ENCODE measurements at regions not wholly inside any gene's neighbourhood (a gene's known extent, or its start where the extent isn't known, plus 50 kb on each side); places are given as distances from the start of the nearest gene placed in this dataset.

DNA sequence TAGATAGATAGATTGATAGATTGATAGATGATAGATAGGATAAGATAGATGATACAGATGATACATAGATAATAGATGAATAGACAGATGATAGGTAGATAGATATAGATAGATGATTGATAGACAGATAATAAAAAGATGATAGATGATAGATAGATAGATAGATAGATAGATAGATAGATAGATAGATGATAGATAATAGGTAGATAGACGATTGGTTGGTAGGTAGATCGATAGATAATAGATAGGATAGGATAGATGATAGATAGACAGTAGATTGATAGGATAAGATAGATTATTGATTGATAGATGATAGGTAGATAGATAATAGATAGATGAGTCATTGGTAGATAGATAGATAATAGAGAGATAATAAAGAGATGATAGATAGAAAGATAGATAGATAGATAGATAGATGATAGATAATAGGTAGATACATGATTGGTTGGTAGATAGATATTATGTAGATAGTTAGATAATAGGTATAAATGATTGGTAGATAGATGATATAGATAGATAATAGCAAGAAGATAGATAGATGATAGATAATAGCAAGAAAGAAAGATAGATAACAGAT is 109.4 kb upstream of the C16orf82 start:
- Histone ChIP-seq H3K4me3 (no peak overlapping the region), H3K36me3 (no peaks in the 10 kb centered on the region), H3K9me3 (peaks cover 0 to 5% (median 0%) of the 10 kb centered on the region in 4 donors), H3K4me1 (no peaks in the 10 kb centered on the region), H3K27ac (no peak overlapping the region), H3K27me3 (no peaks in the 10 kb centered on the region)
- ATAC-seq (ENCODE audit: low FRiP score in 2 of 2) (no peak), DNase-seq (no peak)
- 78 to 98% methylated on average over 2 of the region's 2 CpGs for WGBS, 2 donors
- TF ChIP-seq EP300 (IDR thresholded peaks at IDR 0.05) (no peak), POLR2A (IDR thresholded peaks at IDR 0.05) (no peak), POLR2AphosphoS5 (IDR thresholded peaks at IDR 0.05) (no peak)
- TF ChIP-seq, protein P1, sequence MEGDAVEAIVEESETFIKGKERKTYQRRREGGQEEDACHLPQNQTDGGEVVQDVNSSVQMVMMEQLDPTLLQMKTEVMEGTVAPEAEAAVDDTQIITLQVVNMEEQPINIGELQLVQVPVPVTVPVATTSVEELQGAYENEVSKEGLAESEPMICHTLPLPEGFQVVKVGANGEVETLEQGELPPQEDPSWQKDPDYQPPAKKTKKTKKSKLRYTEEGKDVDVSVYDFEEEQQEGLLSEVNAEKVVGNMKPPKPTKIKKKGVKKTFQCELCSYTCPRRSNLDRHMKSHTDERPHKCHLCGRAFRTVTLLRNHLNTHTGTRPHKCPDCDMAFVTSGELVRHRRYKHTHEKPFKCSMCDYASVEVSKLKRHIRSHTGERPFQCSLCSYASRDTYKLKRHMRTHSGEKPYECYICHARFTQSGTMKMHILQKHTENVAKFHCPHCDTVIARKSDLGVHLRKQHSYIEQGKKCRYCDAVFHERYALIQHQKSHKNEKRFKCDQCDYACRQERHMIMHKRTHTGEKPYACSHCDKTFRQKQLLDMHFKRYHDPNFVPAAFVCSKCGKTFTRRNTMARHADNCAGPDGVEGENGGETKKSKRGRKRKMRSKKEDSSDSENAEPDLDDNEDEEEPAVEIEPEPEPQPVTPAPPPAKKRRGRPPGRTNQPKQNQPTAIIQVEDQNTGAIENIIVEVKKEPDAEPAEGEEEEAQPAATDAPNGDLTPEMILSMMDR (IDR thresholded peaks at IDR 0.05) = no peak

- Histone ChIP-seq H3K27me3 (no peaks in the 10 kb centered on the region), H3K4me1 (no peaks in the 10 kb centered on the region), H3K9me3 (peaks cover 0 to 5% (median 0%) of the 10 kb centered on the region in 4 donors), H3K27ac (no peak overlapping the region), H3K4me3 (no peak overlapping the region), H3K36me3 (no peaks in the 10 kb centered on the region)
- ATAC-seq (ENCODE audit: low FRiP score in 2 of 2) = no peak
- no peak for TF ChIP-seq POLR2A (IDR thresholded peaks at IDR 0.05)
- no peak for TF ChIP-seq EP300 (IDR thresholded peaks at IDR 0.05)
- TF ChIP-seq, protein P1 (IDR thresholded peaks at IDR 0.05) = no peak
- TF ChIP-seq POLR2AphosphoS5 (IDR thresholded peaks at IDR 0.05) = no peak
- 44 to 70% methylated on average over 5 of the region's 5 CpGs for WGBS, 2 donors
- DNase-seq = no peak
Measured at GRCh38 chr16:26959416-26960009, 107.2 kb upstream of the C16orf82 start.

DNA sequence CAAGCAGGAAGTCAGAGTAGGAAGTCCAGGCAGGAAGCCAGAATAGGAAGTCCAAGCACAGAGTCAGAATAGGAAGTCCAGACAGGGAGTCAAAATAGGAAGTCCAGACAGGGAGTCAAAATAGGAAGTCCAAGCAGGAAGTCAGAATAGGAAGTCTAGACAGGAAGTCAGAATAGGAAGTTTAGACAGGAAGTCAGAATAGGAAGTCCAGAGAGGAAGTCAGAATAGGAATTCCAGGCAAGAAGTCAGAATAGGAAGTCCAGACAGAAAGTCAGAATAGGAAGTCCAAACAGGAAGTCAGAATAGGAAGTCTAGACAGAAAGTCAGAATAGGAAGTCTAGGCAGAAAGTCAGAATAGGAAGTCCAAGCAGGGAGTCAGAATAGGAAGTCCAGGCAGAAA is 105.3 kb upstream of the C16orf82 start:
- DNase-seq (no peak), ATAC-seq (ENCODE audit: low FRiP score in 2 of 2) (no peak)
- Histone ChIP-seq H3K27ac (no peak overlapping the region), H3K36me3 (no peaks in the 10 kb centered on the region), H3K4me3 (no peak overlapping the region), H3K4me1 (no peaks in the 10 kb centered on the region), H3K9me3 (peaks cover 0 to 5% (median 0%) of the 10 kb centered on the region in 4 donors), H3K27me3 (no peaks in the 10 kb centered on the region)
- TF ChIP-seq POLR2A (IDR thresholded peaks at IDR 0.05) (no peak), POLR2AphosphoS5 (IDR thresholded peaks at IDR 0.05) (no peak), EP300 (IDR thresholded peaks at IDR 0.05) (no peak)
- TF ChIP-seq, protein P1 (IDR thresholded peaks at IDR 0.05) = no peak

DNA sequence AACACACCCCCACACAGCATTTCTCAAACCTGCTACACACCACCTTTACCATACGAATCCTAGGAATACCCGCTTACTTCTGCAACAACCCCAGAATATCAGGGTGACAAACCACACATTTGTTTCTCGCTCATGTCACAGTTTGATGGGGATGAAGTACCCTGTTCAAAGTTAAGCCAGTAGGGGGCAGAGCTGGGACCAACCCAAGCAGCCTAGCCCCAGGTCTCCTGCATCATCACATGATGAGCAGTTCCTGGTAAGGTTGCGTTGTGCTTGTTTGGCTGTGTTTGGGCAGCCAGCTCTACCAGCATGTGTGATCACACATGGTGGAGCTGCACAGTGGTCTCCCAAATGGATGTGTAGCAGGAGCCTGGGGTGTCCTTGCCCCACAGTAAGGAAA is 103.6 kb upstream of the C16orf82 start:
- DNase-seq = no peak
- 52 to 66% methylated on average over 3 to 4 of the region's 4 CpGs for WGBS, 2 donors

DNA sequence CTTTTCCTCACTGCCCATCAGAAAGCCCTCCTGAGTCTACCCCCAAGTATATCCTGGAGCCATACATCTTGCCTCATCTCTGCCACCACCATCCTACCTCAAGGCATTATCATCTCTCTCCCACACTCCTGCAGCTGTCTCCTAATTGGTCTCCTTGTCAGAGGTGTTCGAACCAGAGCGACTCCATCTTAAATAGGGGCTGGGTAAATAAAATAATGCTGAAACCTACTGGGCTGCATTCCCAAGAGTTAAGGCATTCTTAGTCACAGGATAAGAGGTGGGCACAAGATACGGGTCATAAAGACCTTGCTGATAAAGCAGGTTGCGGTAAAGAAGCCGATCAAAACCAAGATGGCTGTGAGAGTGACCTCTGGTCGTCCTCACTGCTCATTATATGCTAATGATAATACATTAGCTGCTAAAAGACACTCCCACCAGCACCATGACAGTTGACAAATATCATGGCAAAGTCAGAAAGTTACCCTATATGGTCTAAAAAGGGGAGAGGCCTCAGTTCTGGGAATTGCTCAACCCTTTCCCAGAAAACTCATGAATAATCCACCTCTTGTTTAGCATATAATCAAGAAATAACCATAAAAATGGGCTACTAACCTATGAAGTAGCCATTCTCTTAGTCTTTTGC is 97.0 kb upstream of the C16orf82 start:
- no peaks in the 10 kb centered on the region for H3K4me1 ChIP-seq
- H3K9me3 ChIP-seq = no peaks in the 10 kb centered on the region
- H3K27ac ChIP-seq = no peak overlapping the region
- no peaks in the 10 kb centered on the region for H3K36me3 ChIP-seq
- TF ChIP-seq POLR2AphosphoS5 (IDR thresholded peaks at IDR 0.05) (no peak), EP300 (IDR thresholded peaks at IDR 0.05) (no peak), POLR2A (IDR thresholded peaks at IDR 0.05) (no peak)
- TF ChIP-seq, protein P1 (IDR thresholded peaks at IDR 0.05) = no peak
- H3K27me3 ChIP-seq = no peaks in the 10 kb centered on the region
- ATAC-seq (ENCODE audit: low FRiP score in 2 of 2) = no peak
- DNase-seq = no peak
- no peak overlapping the region for H3K4me3 ChIP-seq
- 80 to 82% methylated on average over 6 of the region's 6 CpGs for WGBS, 2 donors

More for the DNA sequence above, 103.6 kb upstream of the C16orf82 start:
- Histone ChIP-seq H3K27ac (no peak overlapping the region), H3K4me3 (no peak overlapping the region), H3K9me3 (peaks cover 0 to 5% (median 0%) of the 10 kb centered on the region in 4 donors), H3K36me3 (no peaks in the 10 kb centered on the region), H3K4me1 (no peaks in the 10 kb centered on the region), H3K27me3 (no peaks in the 10 kb centered on the region)
- TF ChIP-seq POLR2A (IDR thresholded peaks at IDR 0.05) (no peak), POLR2AphosphoS5 (IDR thresholded peaks at IDR 0.05) (no peak)
- no peak for ATAC-seq (ENCODE audit: low FRiP score in 2 of 2)

Measured in upper lobe of left lung (tissue), 6 donors.